Trophoblast cell (in vitro differentiated cells and primary cell): ENCODE measurements at regions not wholly inside any gene's neighbourhood (a gene's known extent, or its start where the extent isn't known, plus 50 kb on each side); places are given as distances from the start of the nearest gene placed in this dataset.

Experiments
- DNase-seq, 2 donors: peaks; one replicate each; pipeline ENCODE4 v3.0.0-alpha.2; 2016
- H2AFZ ChIP-seq: 2 replicates; pipeline ENCODE4 v1.6.1; 2013; ENCODE audit warnings: low read length, moderate library complexity, mild to moderate bottlenecking; ENCODE audit not compliant: insufficient read depth, poor library complexity
- H2AK5ac ChIP-seq: 2 replicates; pipeline ENCODE4 v1.6.1; 2013; ENCODE audit warnings: mild to moderate bottlenecking, low read length
- H2BK120ac ChIP-seq: 2 replicates; pipeline ENCODE4 v1.6.1; 2013; ENCODE audit warnings: low read length, mild to moderate bottlenecking, moderate library complexity; ENCODE audit not compliant: insufficient read depth, poor library complexity
- H2BK12ac ChIP-seq: 2 replicates; pipeline ENCODE4 v1.6.1; 2013; ENCODE audit warnings: mild to moderate bottlenecking, low read length, moderate library complexity
- H2BK5ac ChIP-seq: 2 replicates; pipeline ENCODE4 v1.6.1; 2013; ENCODE audit warnings: low read length, low read depth, moderate library complexity, mild to moderate bottlenecking; ENCODE audit not compliant: poor library complexity
- H3K14ac ChIP-seq: 2 replicates; pipeline ENCODE4 v1.6.1; 2013; ENCODE audit warnings: mild to moderate bottlenecking, low read length
- H3K18ac ChIP-seq: 2 replicates; pipeline ENCODE4 v1.6.1; 2013; ENCODE audit warnings: mild to moderate bottlenecking, low read length
- H3K23ac ChIP-seq: 2 replicates; pipeline ENCODE4 v1.6.1; 2013; ENCODE audit warnings: low read length
- H3K27ac ChIP-seq: 2 replicates; pipeline ENCODE4 v1.5.1; 2013; ENCODE audit warnings: low read depth, mild to moderate bottlenecking, inconsistent platforms, low read length, moderate library complexity
- H3K27me3 ChIP-seq: 2 replicates; pipeline ENCODE4 v1.6.1; 2013; ENCODE audit warnings: inconsistent platforms, mild to moderate bottlenecking, low read length, moderate library complexity; ENCODE audit not compliant: insufficient read depth
- H3K36me3 ChIP-seq, 2 experiments: 1 replicate in 1 of 2; 2 replicates in 1 of 2; pipeline ENCODE4 v1.6.1; 2013; ENCODE audit warnings: low read length in 2 of 2, mild to moderate bottlenecking in 2 of 2, moderate library complexity in 1 of 2; ENCODE audit not compliant: insufficient read depth in 2 of 2, control insufficient read depth in 1 of 2
- H3K4ac ChIP-seq: 2 replicates; pipeline ENCODE4 v1.6.1; 2013; ENCODE audit warnings: low read depth, mild to moderate bottlenecking, low read length, moderate library complexity
- H3K4me1 ChIP-seq, 2 experiments: 1 replicate in 1 of 2; 2 replicates in 1 of 2; pipeline ENCODE4 v1.6.1; 2013; ENCODE audit warnings: low read length in 2 of 2, mild to moderate bottlenecking in 2 of 2, moderate library complexity in 1 of 2; ENCODE audit not compliant: insufficient read depth in 2 of 2, control insufficient read depth in 1 of 2
- H3K4me2 ChIP-seq: 2 replicates; pipeline ENCODE4 v1.6.1; 2013; ENCODE audit warnings: inconsistent platforms, mild to moderate bottlenecking, low read length, moderate library complexity
- H3K4me3 ChIP-seq: 2 replicates; pipeline ENCODE4 v1.5.1; 2013; ENCODE audit warnings: mild to moderate bottlenecking, low read depth, low read length, inconsistent platforms
- H3K79me1 ChIP-seq: one replicate; pipeline ENCODE4 v1.6.1; 2013; ENCODE audit warnings: low read length
- H3K79me2 ChIP-seq: 2 replicates; pipeline ENCODE4 v1.6.1; 2013; ENCODE audit warnings: low read length, mild to moderate bottlenecking; ENCODE audit not compliant: control insufficient read depth, insufficient read depth, poor library complexity
- H3K9ac ChIP-seq: 2 replicates; pipeline ENCODE4 v1.6.1; 2013; ENCODE audit warnings: mild to moderate bottlenecking, low read length
- H3K9me3 ChIP-seq: 2 replicates; pipeline ENCODE4 v1.6.1; 2013; ENCODE audit warnings: low read depth, mild to moderate bottlenecking, control low read depth, inconsistent platforms, low read length; ENCODE audit not compliant: insufficient read depth
- H4K12ac ChIP-seq: 2 replicates; pipeline ENCODE4 v1.6.1; 2013; ENCODE audit warnings: low read depth, mild to moderate bottlenecking, low read length, moderate library complexity
- H4K8ac ChIP-seq: 2 replicates; pipeline ENCODE4 v1.6.1; 2013; ENCODE audit warnings: low read depth, mild to moderate bottlenecking, low read length, moderate library complexity
- H4K91ac ChIP-seq: one replicate; pipeline ENCODE4 v1.6.1; 2013; ENCODE audit warnings: low read depth, mild to moderate bottlenecking, low read length, moderate library complexity
- WGBS: extraction: QIAGEN DNeasy Blood & Tissue Kit; methylation state at CpG from one replicate; pipeline ENCODE4 v1.1.7; 2013; ENCODE audit warnings: missing lambda C conversion rate; ENCODE audit not compliant: insufficient read length, insufficient coverage; ENCODE audit errors: extremely low coverage; 5-methylcytosine and 5-hydroxymethylcytosine counted together

GRCh38 chr5:108531367-108532128 lies 149.7 kb upstream of the FBXL17 start:
- peaks cover 0 to 2% of the 10 kb centered on the region in 2 experiments for H3K36me3 ChIP-seq
- H4K91ac ChIP-seq, result no peak overlapping the region
- peaks cover 0 to 6% of the 10 kb centered on the region in 2 experiments for H3K4me1 ChIP-seq
- H3K4me3 ChIP-seq, result no peak overlapping the region
- H2BK5ac ChIP-seq, result no peak overlapping the region
- H2BK120ac ChIP-seq, result no peak overlapping the region
- H3K79me1 ChIP-seq, result peaks cover 3% of the 10 kb centered on the region
- no CpG with 5 or more reads among the region's 8 CpGs for WGBS
- no peak overlapping the region for H2AFZ ChIP-seq
- DNase-seq, result peak in 1 of 2 donors; percentile 27
- H3K9ac ChIP-seq, result no peak overlapping the region
- H3K18ac ChIP-seq, result no peak overlapping the region
- no peak overlapping the region for H3K27ac ChIP-seq
- peaks cover 5% of the 10 kb centered on the region for H3K9me3 ChIP-seq
- H4K8ac ChIP-seq, result no peak overlapping the region
- H3K4ac ChIP-seq, result no peak overlapping the region
- no peak overlapping the region for H4K12ac ChIP-seq
- H3K79me2 ChIP-seq, result no peaks in the 10 kb centered on the region
- H3K14ac ChIP-seq, result no peak overlapping the region
- no peak overlapping the region for H2BK12ac ChIP-seq
- H3K23ac ChIP-seq, result no peak overlapping the region
- no peaks in the 10 kb centered on the region for H3K27me3 ChIP-seq
- H2AK5ac ChIP-seq, result no peak overlapping the region
- H3K4me2 ChIP-seq, result no peak overlapping the region

GRCh38 chr5:108530706-108531105 lies 148.8 kb upstream of the FBXL17 start:
- no CpG with 5 or more reads among the region's 5 CpGs for WGBS
- Histone ChIP-seq H3K23ac (no peak overlapping the region), H3K4me2 (no peak overlapping the region), H2AK5ac (no peak overlapping the region), H3K79me1 (peaks cover 3% of the 10 kb centered on the region), H4K12ac (no peak overlapping the region), H3K27me3 (no peaks in the 10 kb centered on the region), H2BK5ac (no peak overlapping the region), H3K79me2 (no peaks in the 10 kb centered on the region), H3K18ac (no peak overlapping the region), H3K9ac (no peak overlapping the region), H2BK12ac (no peak overlapping the region), H3K36me3 (peaks cover 0 to 2% of the 10 kb centered on the region in 2 experiments), H4K8ac (no peak overlapping the region), H3K4me3 (no peak overlapping the region), H3K27ac (no peak overlapping the region), H3K4me1 (peaks cover 0 to 6% of the 10 kb centered on the region in 2 experiments), H3K14ac (no peak overlapping the region), H2BK120ac (peak overlapping the region; percentile 58), H3K9me3 (peaks cover 5% of the 10 kb centered on the region), H3K4ac (no peak overlapping the region), H4K91ac (no peak overlapping the region), H2AFZ (no peak overlapping the region)
- no peak for DNase-seq

DNA sequence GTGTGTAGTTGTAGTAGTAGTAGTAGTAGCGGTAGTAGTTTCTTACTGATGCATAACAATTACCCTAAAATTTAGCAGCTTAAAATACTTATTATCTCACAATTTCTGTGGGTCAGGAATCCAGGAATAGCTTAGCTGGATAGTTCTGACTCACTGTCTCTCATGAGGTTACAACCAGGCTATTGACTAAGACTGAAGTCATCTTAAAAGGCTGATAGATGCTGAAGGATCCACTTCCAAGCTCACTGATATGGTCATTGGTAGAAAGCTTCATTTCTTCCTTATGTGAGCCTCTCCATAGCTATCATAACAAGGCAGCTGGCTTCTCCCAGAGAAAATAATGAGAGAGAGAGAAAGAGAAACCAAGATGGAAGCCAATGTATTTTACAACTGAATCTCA lies 147.5 kb upstream of the FBXL17 start:
- Histone ChIP-seq H3K79me2 (no peaks in the 10 kb centered on the region), H4K91ac (no peak overlapping the region), H3K23ac (no peak overlapping the region), H3K4me1 (peaks cover 0 to 6% of the 10 kb centered on the region in 2 experiments), H2BK5ac (no peak overlapping the region), H2AK5ac (no peak overlapping the region), H3K4ac (no peak overlapping the region), H3K27ac (no peak overlapping the region), H2BK12ac (no peak overlapping the region), H3K9ac (no peak overlapping the region), H2BK120ac (no peak overlapping the region), H2AFZ (no peak overlapping the region), H3K9me3 (peaks cover 5% of the 10 kb centered on the region), H4K12ac (no peak overlapping the region), H3K27me3 (no peaks in the 10 kb centered on the region), H3K4me3 (no peak overlapping the region), H3K18ac (no peak overlapping the region), H3K79me1 (peaks cover 3% of the 10 kb centered on the region), H3K36me3 (peaks cover 0 to 2% of the 10 kb centered on the region in 2 experiments), H3K4me2 (no peak overlapping the region), H4K8ac (no peak overlapping the region), H3K14ac (no peak overlapping the region)
- no peak for DNase-seq
- no CpG with 5 or more reads among the region's 1 CpG for WGBS

DNA sequence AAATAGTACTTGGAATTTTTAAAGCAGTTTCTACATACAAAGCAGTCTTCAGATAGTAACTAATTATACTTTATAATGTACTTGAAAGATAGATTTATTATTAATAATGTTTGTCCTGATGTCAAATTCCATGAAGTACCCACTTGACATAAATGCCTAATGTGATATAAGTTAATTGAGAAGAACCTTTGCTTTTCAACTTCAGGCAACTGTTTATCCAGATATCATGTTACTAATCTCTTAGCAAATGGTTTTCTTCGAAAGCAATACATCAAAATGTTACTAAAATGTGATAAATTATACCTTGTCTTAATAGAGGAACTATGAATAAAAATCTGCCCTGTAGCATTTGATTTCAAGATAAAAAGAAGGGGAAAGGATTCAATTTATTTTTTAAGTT lies 146.8 kb upstream of the FBXL17 start:
- no peak overlapping the region for H2BK120ac ChIP-seq
- H2AFZ ChIP-seq, result no peak overlapping the region
- DNase-seq, result no peak
- H2BK12ac ChIP-seq, result no peak overlapping the region
- H4K91ac ChIP-seq, result no peak overlapping the region
- H3K18ac ChIP-seq, result no peak overlapping the region
- H3K4me3 ChIP-seq, result no peak overlapping the region
- no peak overlapping the region for H3K4ac ChIP-seq
- peaks cover 3% of the 10 kb centered on the region for H3K79me1 ChIP-seq
- H3K36me3 ChIP-seq, result peaks cover 0 to 2% of the 10 kb centered on the region in 2 experiments
- H3K23ac ChIP-seq, result no peak overlapping the region
- no peak overlapping the region for H3K4me2 ChIP-seq
- H3K14ac ChIP-seq, result no peak overlapping the region
- H2AK5ac ChIP-seq, result no peak overlapping the region
- H3K27me3 ChIP-seq, result no peaks in the 10 kb centered on the region
- H4K8ac ChIP-seq, result no peak overlapping the region
- H3K9me3 ChIP-seq, result peaks cover 5% of the 10 kb centered on the region
- H2BK5ac ChIP-seq, result no peak overlapping the region
- H3K79me2 ChIP-seq, result no peaks in the 10 kb centered on the region
- H3K4me1 ChIP-seq, result peaks cover 0 to 6% of the 10 kb centered on the region in 2 experiments
- no peak overlapping the region for H3K27ac ChIP-seq
- WGBS, result no CpG with 5 or more reads among the region's 1 CpG
- no peak overlapping the region for H4K12ac ChIP-seq
- H3K9ac ChIP-seq, result no peak overlapping the region
